ENCODE measurements at regions not wholly inside any gene's neighbourhood (a gene's known extent, or its start where the extent isn't known, plus 50 kb on each side); places are given as distances from the start of the nearest gene placed in this dataset.

DNA sequence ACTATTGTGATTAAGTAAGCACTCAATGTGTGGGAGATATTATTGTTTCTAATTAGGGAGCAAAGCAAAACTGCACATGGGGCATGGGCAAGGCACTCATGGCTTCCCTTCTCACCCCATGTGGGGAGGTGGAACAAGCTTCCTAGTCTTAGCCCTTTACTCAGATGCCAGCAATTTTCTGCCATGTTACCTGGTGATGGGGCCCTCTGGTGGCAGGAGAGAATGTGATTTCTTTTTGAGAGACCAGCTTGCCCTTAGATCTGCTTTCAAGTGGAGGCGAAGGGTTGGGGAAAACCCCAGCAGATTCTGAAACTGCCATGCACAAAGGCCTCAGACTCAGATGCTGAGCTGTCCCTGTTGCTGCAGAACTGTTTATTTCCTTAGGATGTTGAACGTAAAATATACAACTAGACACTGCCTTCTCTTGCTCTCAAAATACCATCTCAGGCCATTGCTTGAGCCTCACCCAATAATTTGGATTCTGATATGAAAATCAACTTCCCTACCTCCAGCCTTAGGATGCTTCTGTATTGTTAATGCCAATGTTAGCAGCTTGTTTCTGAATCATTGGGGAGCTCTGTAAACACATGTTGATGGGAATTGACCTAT lies 130.2 kb upstream of the TPRG1 start:
- TF ChIP-seq POLR2A (IDR thresholded peaks at IDR 0.05): no peak
- TF ChIP-seq, protein P1, sequence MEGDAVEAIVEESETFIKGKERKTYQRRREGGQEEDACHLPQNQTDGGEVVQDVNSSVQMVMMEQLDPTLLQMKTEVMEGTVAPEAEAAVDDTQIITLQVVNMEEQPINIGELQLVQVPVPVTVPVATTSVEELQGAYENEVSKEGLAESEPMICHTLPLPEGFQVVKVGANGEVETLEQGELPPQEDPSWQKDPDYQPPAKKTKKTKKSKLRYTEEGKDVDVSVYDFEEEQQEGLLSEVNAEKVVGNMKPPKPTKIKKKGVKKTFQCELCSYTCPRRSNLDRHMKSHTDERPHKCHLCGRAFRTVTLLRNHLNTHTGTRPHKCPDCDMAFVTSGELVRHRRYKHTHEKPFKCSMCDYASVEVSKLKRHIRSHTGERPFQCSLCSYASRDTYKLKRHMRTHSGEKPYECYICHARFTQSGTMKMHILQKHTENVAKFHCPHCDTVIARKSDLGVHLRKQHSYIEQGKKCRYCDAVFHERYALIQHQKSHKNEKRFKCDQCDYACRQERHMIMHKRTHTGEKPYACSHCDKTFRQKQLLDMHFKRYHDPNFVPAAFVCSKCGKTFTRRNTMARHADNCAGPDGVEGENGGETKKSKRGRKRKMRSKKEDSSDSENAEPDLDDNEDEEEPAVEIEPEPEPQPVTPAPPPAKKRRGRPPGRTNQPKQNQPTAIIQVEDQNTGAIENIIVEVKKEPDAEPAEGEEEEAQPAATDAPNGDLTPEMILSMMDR (IDR thresholded peaks at IDR 0.05): peak; percentile 27 to 51 (median 47)
